GM12873 (cell line): ENCODE measurements at regions not wholly inside any gene's neighbourhood (a gene's known extent, or its start where the extent isn't known, plus 50 kb on each side); places are given as distances from the start of the nearest gene placed in this dataset.

Experiments used
- CTCF ChIP-seq: IDR thresholded peaks from 2 replicates; pipeline ENCODE4 v1.5.1; 2012; ENCODE audit warnings: low read depth, mild to moderate bottlenecking, moderate library complexity, low read length, control low read depth; ENCODE audit not compliant: insufficient read depth; ENCODE audit errors: missing control alignments

DNA sequence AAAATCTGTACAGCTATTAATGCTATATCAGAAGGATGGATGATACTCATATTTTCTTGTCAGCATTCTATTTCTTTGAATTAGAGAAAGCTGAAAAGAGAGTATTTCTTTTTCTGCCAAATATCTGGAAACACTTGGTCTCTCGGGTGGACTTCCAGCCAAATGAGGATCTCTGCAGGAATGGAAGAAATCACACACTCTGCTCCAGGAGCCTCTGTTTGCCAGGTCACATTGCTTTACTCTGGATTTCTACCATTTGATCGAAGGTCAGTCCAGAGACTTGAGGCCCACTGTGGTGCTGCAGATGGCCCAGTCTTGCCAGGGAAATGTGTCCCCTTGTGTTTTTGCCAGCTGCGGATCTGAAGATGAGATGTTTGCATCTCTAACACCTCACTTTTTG is 154.1 kb downstream of the PCSK1 start:
- no peak for TF ChIP-seq CTCF

DNA sequence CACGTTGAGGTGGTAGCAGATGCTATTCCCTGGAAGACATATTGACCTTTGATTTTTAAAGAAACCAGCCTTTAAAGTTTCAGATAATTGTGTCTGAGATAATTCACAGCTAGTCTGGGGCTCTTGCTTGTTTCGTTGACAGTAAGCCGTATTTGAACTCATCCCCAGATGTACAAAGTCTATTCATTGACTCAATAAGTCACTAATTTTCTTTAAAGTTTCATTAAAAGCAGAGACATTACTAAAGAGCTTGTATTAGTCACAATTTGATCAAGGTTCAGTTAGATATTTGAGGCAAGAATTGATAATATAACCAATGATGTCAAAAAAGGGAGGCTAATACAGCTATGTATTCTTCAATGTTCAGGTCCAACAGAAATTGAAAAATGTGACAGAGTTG is 158.0 kb downstream of the PCSK1 start:
- TF ChIP-seq CTCF: no peak

GRCh38 chr5:96265487-96265886 is 167.6 kb downstream of the PCSK1 start:
- no peak for TF ChIP-seq CTCF

DNA sequence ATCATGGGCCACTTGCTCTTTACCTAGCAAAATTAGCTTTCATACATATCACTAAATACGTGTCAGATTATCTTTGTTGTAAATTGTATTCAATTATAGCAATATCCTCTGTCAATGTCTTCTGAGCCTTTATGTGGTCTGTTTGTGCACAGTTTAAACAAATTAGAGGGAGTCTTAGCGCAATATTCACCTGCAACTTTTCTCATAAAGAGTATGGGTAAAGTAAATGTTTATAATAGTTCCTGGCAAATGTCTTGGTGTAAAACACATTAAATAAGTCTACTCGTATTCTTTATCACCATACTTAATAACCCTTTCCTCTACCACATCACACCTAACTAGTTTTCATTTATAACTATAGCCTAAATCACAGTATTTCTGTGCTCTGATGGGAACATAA is 169.0 kb downstream of the PCSK1 start:
- no peak for TF ChIP-seq CTCF

DNA sequence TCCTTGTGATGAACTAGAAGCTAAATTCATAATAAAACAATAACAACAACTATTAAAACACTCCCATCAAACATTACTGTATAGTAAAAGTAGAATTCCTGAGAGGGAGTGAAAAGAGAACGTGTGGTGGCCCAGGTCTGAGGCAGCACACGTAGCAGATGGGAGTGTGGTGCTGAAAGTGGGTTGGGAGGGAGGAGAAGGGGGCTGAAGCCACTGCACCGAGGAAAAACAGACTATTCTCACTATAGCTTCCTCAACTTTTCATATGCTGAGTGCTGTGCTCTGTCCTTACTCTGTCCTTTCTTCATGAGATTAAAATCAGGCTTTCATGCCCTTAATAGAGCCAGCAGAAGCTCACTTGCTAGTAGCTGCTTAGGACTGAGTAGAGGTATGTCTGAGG is 170.9 kb downstream of the PCSK1 start:
- no peak for TF ChIP-seq CTCF

- TF ChIP-seq CTCF: no peak
Measured at GRCh38 chr5:96260009-96260408, 173.0 kb downstream of the PCSK1 start.

- no peak for TF ChIP-seq CTCF
Measured at GRCh38 chr5:96259151-96259772, 173.8 kb downstream of the PCSK1 start.
